ENCODE measurements at regions not wholly inside any gene's neighbourhood (a gene's known extent, or its start where the extent isn't known, plus 50 kb on each side); places are given as distances from the start of the nearest gene placed in this dataset.

DNA sequence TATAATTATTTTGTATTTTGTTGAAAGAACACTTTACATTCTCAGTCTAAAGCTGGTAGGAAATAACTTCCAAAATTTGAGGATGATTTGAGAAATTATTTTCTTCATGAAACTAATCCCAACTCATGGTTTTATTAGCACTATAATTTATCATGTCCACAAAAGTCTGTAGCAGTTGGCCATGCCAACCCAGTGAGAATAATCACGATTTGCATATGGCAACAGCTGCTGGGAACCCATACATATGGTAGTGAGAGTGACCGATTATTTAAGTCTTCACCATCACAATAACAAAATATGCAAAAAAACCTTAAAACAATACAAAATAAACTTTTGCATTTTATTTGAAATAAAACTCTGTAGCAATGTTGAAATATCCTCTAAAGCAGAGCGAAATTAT, 445.9 kb upstream of the ANO3 start:
- DNase-seq (ENCODE audit: low read depth in 2 of 2) = no peak

DNA sequence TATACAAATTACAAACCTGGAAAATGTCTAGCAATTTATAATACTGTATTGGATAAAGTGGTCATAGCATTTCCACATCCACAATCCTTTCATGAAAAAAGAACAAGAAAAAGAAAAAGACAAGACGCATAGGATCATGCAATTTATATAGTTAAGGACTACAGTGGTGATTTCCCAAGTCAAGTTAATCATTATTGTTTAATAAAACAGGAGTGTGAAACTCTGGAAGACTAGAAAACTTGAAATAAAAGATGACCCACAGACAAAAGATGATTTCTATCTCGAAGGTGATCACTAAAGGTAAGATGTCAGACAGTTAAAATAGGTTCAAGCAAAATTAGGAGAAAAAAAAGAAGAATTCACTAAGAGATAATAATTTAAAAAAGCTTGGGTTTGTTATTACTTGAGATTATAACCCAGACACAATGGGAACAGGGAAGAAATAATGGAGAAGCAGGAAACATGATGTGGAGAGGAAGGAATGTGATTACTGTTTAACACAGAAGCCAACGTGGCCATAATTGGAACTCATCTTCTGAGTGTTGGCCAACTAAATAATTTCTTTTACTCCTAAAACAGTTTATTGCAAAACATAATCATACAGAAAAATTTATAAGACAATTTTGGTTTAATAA, 441.2 kb upstream of the ANO3 start:
- no peak for DNase-seq (ENCODE audit: low read depth in 2 of 2)

DNA sequence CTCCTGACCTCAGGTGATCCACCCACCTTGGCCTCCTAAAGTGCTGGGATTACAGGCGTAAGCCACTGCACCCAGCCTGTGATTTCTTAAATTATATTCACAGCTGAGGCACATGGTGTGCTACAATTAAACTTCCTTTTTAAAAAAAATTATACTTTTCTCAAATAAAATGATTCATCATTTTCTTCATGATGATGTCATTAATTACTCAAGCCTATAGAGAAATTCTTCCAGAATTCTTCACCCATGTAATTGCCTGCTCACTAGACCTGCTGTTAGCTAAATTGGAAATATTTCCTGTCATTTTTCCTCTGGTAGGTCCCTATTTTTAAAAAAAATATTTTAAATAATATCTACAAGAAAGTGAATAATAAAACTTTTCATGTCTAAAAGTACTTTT, 440.0 kb upstream of the ANO3 start:
- DNase-seq (ENCODE audit: low read depth in 2 of 2) = no peak

DNA sequence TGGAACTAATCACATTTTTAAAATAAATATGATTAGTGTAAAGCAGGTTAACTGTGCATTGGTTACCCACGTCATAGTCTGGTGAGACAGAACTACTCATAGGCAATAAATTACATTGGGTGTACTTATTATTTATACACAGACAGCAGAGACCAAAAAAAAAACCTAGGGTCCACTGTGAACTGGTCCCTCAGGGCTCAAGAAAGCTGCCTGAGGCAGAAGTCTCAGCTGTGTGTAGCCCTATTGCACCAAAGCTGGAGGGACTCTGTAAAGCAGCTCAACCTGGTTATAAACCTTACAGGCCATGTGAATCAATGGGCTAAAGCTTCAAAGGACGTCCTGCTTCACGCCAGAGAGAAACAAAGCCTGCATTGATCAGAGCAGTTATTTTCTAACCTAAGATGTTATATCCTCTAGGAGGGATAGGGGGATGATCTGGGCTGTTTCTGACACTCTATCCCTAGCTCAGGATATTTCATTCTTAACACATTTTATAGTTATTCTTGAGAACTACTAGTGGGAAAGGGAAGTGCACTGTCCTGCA, 432.2 kb upstream of the ANO3 start:
- no peak for DNase-seq (ENCODE audit: low read depth in 2 of 2)

DNA sequence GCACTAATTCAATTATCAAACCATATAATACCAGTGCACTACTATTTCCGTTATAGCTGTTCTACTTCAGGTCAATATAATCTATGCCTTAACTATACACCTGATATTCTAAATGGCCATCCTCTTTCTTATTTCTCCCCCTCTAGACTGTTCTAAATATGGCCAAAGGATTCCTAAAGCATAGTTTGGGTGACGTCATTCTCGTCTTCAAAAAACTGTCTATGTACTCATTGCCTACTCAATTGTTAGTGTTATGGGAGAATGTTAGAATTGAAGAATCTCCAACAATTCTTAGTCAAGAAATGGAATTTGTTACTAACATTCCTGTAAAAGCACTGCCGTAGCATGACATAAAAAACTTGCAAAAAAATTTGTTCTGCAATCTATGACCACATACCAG, 431.1 kb upstream of the ANO3 start:
- DNase-seq (ENCODE audit: low read depth in 2 of 2) = no peak

DNA sequence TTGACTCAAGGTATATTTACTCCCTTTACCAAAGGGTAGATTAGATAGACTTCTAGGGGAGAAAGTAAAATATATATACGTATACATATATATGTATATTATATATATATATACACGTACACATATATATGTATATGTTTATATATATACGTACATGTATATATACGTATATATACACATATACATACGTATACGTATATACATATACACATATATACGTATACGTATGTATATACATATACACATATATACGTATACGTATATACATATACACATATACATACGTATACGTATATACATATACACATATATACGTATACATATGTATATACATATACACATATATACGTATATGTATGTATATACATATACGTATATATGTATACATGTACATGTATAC, 430.5 kb upstream of the ANO3 start:
- no peak for DNase-seq (ENCODE audit: low read depth in 2 of 2)

DNA sequence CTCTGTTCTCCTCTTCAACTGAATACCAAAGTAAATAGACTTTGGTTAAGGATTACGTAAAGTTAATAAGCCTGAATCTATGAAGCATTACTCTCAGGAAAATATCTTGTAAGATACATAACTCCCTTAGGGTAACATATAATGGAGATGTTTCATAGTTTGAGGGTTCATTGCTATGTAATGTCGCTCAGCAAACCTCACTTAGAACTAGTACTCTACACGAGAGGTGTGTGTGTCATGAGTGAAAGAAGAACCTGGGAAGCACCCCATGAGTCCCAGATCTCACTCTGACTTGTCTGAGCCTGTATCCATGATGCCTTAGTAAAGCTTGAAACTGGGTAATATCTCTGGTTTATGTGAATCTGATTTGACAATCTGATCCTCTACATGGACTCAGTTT, 429.5 kb upstream of the ANO3 start:
- DNase-seq (ENCODE audit: low read depth in 2 of 2) = no peak

DNA sequence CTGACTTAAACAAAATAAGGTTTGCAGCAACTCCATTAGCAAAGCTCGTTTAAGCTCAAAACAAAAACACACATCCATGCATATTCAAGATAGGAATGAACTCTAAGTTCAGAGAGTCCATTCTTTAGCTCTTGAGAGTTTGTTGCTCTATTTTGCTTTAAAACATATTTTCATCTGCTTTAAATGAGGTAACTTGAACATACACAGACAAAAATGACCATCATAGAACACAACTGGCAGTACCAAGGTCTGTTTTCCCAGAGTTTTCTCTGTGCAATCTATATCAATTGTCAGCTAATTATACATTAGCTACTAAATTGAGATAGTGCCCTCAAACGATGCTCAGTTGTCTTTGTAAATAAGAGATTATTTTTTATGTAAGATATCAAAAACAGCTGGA, 423.2 kb upstream of the ANO3 start:
- no peak for DNase-seq (ENCODE audit: low read depth in 2 of 2)

DNA sequence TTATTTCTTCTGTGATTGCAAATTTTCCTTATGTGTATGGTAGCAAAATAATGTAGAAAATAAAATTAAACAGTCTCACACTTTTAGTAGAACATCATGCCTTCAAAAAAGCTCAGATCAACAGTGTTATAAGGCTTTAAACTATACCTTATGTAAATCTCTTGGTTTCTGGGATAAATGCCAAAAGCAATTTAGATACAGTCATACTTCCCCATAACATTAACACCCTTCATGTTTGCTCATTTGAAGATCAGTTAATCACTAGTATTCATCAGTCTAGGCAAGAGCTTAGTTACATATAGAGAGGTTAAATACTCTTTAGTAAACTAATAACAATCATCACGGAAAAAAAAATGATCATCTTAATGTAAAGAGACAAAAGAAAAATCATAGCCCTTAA, 421.8 kb upstream of the ANO3 start:
- no peak for DNase-seq (ENCODE audit: low read depth in 2 of 2)

DNA sequence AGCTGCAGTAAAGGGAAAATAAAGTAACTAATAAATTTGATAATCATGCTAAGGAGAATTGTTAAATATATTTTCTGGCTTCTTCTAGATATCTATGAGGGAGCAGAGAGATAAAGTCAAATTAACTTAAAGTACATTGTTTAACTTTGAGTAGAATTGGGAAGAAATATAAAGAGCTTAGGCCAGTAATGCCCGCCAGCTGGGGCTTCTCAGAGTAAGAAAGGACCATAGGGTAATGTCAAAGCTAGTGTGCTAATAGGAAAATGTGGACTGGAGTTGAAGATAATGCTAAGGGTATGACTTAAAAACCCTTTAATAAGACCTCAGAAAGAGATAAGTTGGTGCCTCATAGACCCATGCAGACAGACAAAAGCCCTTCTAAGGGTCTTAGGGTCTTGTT, 411.6 kb upstream of the ANO3 start:
- DNase-seq (ENCODE audit: low read depth in 2 of 2) = no peak

DNA sequence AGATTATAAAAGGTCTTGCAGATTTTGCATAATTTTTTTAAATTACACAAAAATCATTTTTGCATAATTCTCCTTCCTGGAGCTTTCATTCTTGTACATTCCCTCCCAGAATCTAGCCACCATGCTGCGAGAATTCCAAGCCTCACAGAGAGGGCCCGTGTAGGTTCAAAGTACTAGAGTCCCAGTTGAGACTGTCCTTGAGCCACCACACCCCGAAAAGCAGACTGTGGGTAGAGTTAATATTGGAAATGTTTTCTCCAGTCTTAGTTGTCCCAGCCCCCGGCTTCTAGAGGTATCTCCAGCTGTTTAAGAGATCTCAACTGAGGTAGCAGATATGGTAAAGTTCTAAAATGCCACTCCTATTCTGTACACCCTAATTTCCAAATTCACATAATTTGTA, 407.3 kb upstream of the ANO3 start:
- no peak for DNase-seq (ENCODE audit: low read depth in 2 of 2)

DNA sequence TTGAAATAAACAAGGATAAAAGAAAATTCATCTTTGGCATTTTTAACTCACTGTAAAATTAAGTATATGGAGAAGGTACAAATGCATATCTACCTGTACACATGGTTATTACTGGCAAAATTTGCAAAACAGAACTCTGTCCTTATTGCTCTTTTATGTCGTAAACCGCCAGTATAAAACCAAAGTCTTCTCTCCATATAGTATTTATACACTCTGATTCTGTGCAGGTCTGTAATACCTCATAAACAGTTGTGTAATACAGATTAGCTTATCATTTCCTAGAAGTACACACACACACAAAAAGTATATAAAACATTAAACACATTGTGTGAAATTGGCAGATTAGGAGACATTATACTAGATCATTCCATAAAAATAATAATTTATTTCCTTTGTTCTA, 406.6 kb upstream of the ANO3 start:
- no peak for DNase-seq (ENCODE audit: low read depth in 2 of 2)

DNA sequence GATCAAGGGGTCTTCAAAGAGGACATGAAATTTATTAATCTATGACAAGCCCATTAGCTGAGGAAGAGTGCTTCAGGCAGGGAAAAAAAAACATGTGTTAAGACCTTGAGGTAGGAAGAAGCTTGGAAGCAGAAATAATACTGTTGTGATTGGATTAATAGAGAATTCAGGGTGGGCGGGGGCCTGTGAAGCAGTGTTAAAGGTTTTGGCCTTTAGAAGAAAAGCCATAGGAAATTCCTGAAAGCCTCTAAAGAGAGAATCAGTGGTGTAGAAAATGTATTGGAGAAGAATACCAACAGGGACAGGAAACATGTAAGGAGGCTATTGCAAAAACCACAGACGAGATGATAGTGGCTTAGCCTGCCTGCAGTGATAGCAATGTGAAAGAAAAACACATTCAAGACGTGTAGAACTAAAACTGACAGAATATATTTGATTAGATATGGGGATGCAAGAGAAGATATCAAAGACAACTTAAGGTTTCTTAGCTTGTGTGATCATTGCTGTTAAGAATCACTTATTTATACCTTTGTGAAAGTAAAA, 404.4 kb upstream of the ANO3 start:
- no peak for DNase-seq (ENCODE audit: low read depth in 2 of 2)

DNA sequence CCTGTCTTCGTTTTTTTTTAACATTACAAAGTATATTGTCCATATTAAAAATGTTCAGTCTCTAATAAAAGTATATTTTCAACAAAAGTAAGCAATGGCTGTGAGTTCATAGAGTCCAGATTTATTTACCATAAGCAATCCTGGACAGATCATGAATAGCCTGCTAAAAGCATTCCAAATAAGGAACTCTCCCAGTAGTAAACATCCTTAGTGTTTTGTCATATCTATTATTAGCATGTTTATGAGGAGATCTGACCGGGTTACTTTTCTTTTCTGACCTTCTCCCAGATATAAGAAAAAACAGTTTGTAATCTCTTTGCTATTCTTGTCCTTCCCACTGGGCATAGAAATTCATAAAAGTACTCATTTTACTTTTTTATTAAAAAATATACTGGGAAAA, 403.9 kb upstream of the ANO3 start:
- DNase-seq (ENCODE audit: low read depth in 2 of 2) = no peak

DNA sequence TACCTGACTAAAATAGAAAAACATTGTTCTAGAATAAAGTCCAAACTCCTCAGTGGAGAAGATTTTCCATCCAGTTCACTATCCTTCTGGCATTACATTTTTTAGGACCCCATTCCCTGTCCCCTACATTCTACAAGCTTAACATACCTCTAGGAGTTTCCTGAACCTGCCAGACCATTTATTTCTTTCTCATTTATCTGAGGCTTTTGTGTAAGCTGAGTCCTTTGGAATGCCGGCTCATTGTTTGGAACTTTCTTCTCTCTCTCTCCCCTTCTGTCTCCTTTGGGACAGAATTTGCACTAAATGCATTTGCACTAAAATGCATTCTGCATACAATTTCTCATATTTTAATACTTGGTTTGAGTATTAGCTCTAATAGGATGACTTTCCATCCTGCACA, 393.0 kb upstream of the ANO3 start:
- no peak for DNase-seq (ENCODE audit: low read depth in 2 of 2)

DNA sequence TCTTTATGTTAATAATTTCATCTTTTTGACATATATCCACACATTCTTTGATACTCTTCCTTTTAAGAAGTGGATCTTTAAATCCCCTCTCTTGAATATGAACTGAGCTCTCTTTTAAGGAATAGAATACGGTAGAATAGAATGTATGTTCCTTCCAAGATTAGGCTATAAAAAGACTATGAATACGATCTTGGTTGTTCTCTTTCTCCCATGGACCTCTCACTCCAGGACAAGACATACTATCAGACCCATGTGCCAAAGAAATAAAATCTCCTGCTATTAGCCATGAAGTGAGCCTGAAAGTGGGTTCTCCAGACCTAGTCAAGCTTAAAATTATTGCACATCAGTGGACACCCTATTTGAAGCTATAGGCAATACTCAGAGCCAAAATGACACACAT, 392.2 kb upstream of the ANO3 start:
- DNase-seq (ENCODE audit: low read depth in 2 of 2) = no peak

DNA sequence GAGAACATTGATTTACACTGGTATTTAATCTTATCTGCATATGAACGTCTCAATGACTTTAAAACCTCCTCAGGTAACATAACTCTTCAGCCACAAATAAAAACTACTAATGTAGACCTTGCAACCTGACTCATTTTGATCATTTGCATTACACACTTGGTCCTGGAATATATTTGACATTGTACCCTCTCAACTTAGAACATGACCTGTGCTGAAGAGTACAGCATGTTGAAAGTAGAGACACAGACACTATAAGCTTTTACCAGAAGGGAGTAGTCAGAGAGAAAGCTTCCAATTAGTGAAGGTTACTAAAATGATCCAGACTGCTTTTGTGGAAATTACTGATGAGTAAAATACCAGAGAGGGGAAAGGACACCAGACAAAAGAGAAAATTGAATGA, 390.6 kb upstream of the ANO3 start:
- DNase-seq (ENCODE audit: low read depth in 2 of 2) = no peak

DNA sequence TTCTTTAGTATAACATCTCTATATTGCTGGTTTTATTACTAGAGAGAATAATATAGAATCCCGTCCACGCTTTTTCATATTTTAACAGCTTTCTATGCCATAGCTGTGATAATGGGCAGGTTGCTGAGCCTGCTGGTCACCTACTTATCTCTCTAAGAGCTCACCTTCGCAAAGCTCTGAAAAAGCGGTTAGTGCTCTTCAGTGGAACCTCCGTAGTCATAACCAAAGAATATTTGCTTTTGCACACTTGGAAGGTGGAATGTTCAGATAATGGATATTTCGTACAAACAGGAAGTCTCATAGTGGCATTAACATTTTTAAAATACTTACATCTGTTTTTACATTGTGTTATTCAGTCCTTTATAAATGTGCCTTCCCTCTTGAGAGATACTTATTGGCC, 388.9 kb upstream of the ANO3 start:
- no peak for DNase-seq (ENCODE audit: low read depth in 2 of 2)

DNA sequence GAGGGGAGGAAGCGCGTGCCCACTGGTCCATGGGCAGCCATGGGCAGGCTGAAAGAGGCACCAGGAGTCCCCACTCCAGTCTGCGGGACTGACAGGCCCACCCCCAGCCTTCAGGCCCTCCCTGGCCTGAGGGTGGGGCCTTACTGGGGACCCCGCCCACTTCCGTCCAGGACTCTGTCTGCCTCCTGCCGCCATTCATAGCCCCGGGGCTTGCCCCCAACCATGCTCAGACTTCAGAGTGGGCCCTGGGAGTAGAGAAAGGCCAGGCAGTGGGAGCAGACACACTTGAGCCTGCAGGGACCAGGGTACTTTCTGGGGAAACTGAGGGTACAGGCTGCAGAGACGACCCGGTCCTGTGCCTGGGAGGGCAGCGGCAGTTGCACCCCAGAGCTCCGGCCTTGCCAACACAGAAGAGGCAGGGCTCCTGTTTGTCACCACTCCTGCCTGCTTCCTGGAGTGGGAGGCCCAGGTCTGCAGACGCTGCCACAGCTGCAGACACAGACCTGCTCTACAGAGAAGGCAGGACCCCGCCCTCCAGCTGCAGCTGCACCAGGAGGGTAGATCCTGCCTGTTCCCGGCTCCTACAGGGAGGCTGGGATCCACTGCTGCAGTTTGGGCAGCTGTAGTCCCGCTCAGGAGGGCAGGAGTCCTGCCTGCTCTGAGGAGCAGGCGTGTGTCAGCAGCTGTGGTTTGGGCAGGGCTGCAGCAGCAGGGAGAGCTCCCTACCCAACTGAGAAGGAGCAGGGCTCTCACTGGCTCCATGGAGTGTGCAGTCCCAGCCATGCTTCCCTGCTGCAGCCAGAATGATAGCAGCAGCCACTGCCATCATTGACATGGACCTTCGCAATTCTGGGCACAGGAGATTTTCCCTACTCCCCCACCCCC, 387.9 kb upstream of the ANO3 start:
- no peak for DNase-seq (ENCODE audit: low read depth in 2 of 2)

DNA sequence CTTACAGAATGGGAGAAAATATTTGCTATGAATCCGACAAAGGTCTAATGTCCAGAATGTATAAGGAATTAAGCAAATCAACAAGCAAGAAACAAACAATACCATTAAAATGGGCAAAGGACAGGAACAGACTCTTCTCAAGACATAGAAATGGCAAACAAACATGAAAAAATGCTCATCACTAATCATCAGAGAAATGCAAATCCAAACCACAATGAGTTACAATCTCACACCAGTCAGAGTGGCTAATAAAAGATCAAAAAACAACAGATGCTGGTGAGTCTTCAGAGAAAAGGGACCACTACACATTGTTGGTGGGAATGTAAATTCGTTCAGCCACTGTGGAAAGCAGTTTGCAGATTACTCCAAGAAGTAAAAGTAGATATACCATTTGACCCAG, 382.0 kb upstream of the ANO3 start:
- no peak for DNase-seq (ENCODE audit: low read depth in 2 of 2)

DNA sequence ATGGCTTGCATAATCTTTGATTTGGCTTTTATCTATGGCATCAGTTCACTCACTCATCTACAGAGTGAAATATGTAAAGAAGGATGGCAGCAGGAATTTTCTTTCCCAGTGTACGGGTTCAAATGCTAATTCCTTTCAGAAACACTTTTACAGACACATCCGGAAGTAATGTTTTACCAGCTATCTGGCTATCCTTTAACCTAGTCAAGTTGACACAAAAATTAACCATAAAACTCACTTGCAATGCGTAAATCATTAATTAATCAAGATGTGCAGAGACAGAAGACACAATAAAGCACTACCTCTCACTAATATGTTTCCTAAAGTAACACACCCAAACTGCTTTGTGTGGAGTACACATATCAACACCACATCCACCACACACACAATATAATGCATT, 378.9 kb upstream of the ANO3 start:
- no peak for DNase-seq (ENCODE audit: low read depth in 2 of 2)

DNA sequence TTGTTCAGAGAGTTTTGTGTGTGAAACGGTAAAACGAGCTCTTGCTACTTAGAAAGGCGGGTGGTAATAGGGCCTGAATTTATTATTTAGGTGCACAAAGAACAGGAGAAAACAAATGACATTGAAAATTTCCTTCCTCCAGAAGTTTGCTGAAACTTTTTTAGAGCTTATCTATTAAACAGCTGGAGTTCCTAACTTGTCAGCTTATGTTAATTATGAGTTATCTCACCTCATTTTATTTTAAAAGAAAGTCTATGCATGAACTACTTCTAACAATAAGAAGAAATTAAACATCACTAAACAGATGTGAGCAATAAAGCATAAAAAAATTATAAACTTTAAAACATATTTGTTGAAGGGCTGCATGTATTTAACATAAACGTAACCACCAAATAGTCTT, 373.9 kb upstream of the ANO3 start:
- DNase-seq (ENCODE audit: low read depth in 2 of 2) = no peak

DNA sequence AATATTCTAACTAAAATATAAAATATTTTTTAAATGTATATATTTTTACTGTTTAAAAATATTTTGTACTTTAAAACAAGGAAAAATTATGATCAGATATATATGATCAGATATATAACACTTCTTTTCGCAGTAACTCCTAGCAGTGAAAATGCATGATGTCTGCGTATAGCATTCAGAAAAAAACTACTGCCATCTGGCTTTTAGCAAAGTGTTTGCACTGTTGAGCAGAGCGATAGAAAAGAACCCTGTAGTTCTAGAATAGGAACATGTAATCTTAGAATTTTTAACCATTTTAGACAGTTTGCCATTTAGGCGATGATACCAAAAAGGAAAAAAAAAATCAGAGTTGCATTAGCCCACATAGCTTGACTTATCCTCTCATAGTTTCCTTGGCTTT, 370.4 kb upstream of the ANO3 start:
- DNase-seq (ENCODE audit: low read depth in 2 of 2) = no peak

Data from stimulated activated CD8-positive, alpha-beta memory T cell treated with anti-CD3 and anti-CD28 coated beads, Interleukin-2, amount 100 ng/mL, for 48 hours (primary cell).